Kidney (tissue), 13 donors: ENCODE measurements at regions not wholly inside any gene's neighbourhood (a gene's known extent, or its start where the extent isn't known, plus 50 kb on each side); places are given as distances from the start of the nearest gene placed in this dataset.

Experiments
- DNase-seq, 5 donors: peaks; one replicate each; pipeline ENCODE4 v3.0.0-alpha.2; 2013 to 2020
- FAIRE-seq: peaks from 2 replicates; lab custom pipeline; 2012; peaks lifted over from hg19 to GRCh38; lab: Jason Lieb, UNC
- H3K27ac ChIP-seq, 2 donors: one replicate each; pipeline ENCODE4 v1.7.0; 2013; ENCODE audit warnings: low read depth in 2 of 2, low read length in 2 of 2, inconsistent platforms in 1 of 2
- H3K27me3 ChIP-seq: one replicate; pipeline ENCODE4 v1.7.1; 2013; ENCODE audit warnings: low read length, inconsistent platforms; ENCODE audit not compliant: control insufficient read depth, insufficient read depth
- H3K36me3 ChIP-seq, 3 donors: one replicate each; pipeline versions ENCODE4 v1.7.0 to v1.7.1; 2013; ENCODE audit warnings: low read length in 3 of 3, control low read depth in 1 of 3, inconsistent platforms in 1 of 3; ENCODE audit not compliant: insufficient read depth in 3 of 3, control insufficient read depth in 2 of 3
- H3K4me1 ChIP-seq, 3 donors: one replicate each; pipeline versions ENCODE4 v1.7.0 to v1.7.1; 2013; ENCODE audit warnings: low read length in 3 of 3, inconsistent platforms in 1 of 3, low read depth in 1 of 3; ENCODE audit not compliant: control insufficient read depth in 2 of 3, insufficient read depth in 2 of 3
- H3K4me3 ChIP-seq, 3 donors: one replicate each; pipeline versions ENCODE4 v1.7.0 to v1.8.1; 2013; ENCODE audit warnings: low read length in 3 of 3, control low read depth in 1 of 3, inconsistent platforms in 1 of 3
- H3K9ac ChIP-seq, 3 donors: one replicate each; pipeline versions ENCODE4 v1.7.0 to v1.7.1; 2013; ENCODE audit warnings: low read length in 3 of 3, control low read depth in 1 of 3, inconsistent platforms in 1 of 3
- H3K9me3 ChIP-seq, 3 donors: one replicate each; pipeline versions ENCODE4 v1.7.0 to v1.7.1; 2013; ENCODE audit warnings: low read length in 3 of 3, control low read depth in 1 of 3, inconsistent platforms in 1 of 3; ENCODE audit not compliant: control insufficient read depth in 2 of 3, insufficient read depth in 1 of 3
- intact Hi-C: fragments of 100-400 bp; cut with DNase I; formaldehyde crosslinking; loops from one replicate; pipeline ENCODE4 v1.11.1; 2022
- TF ChIP-seq, protein P1 (sequence below): IDR thresholded peaks from 3 replicates; pipeline ENCODE4 v1.5.1; 2012; ENCODE audit warnings: mild to moderate bottlenecking, moderate library complexity, borderline replicate concordance; ENCODE audit not compliant: insufficient read depth; ENCODE audit errors: extremely low read depth
- donor health status: control.
- donor health status: control.
- donor health status: control.
- donor health status: control.
- donor health status: control.
- donor health status: DM: yes; HTN: yes; CAD: no.
- donor health status: Normal renal cell carcinoma (clear cell type).

DNA sequence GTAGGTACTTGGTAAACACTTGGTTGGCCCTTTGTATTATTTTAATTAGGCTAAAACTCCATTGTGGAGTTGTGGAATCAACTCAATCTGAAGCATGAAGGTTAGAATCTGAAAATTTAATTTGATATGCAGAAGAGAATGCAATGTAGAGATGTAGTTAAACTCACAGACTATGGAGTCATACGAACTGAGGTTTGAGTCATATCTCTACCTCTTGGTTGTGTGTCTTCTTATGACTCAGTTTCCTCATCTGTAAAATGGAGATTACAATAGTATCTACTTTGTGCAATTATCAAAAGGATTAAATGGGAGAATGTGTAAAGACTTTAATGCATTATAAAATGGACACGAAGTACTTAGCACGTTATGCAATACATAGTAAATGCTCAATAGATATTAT is 146.0 kb upstream of the IFNG-AS1 start:
- TF ChIP-seq, protein P1, sequence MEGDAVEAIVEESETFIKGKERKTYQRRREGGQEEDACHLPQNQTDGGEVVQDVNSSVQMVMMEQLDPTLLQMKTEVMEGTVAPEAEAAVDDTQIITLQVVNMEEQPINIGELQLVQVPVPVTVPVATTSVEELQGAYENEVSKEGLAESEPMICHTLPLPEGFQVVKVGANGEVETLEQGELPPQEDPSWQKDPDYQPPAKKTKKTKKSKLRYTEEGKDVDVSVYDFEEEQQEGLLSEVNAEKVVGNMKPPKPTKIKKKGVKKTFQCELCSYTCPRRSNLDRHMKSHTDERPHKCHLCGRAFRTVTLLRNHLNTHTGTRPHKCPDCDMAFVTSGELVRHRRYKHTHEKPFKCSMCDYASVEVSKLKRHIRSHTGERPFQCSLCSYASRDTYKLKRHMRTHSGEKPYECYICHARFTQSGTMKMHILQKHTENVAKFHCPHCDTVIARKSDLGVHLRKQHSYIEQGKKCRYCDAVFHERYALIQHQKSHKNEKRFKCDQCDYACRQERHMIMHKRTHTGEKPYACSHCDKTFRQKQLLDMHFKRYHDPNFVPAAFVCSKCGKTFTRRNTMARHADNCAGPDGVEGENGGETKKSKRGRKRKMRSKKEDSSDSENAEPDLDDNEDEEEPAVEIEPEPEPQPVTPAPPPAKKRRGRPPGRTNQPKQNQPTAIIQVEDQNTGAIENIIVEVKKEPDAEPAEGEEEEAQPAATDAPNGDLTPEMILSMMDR = no peak

DNA sequence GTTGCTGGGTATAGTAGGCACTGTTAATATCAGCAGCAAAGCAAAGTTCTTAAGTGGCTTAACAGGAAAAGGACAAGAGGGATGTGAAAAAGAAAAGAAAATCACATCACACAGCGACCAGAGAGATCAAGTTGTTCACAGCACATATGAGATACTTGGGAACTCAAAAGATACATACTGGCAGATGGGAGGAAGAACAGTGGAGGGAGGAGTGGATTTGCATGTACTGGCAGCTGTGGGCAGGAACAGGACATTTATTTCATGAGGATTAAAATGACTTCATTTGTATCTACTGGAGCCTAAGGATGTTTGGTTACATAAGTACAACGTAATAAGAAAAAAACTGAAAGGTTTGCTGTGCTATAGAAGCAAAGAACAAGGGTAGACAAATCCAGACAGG is 136.5 kb upstream of the IFNG-AS1 start:
- DNase-seq = no peak
- TF ChIP-seq, protein P1 = no peak
- no peaks in the 10 kb centered on the region for H3K27me3 ChIP-seq
- no peak for FAIRE-seq
- no peak overlapping the region for H3K9ac ChIP-seq
- no peaks in the 10 kb centered on the region for H3K4me1 ChIP-seq
- H3K36me3 ChIP-seq = no peaks in the 10 kb centered on the region
- H3K27ac ChIP-seq = no peak overlapping the region
- intact Hi-C loops = no loop called here
- H3K4me3 ChIP-seq = no peak overlapping the region
- no peaks in the 10 kb centered on the region for H3K9me3 ChIP-seq

More for the DNA sequence above, 146.0 kb upstream of the IFNG-AS1 start:
- FAIRE-seq = no peak
- Histone ChIP-seq H3K4me3 (no peak overlapping the region), H3K4me1 (no peaks in the 10 kb centered on the region), H3K36me3 (no peaks in the 10 kb centered on the region), H3K27me3 (no peaks in the 10 kb centered on the region), H3K9ac (no peak overlapping the region), H3K27ac (no peak overlapping the region), H3K9me3 (peaks cover 0 to 4% (median 0%) of the 10 kb centered on the region in 3 donors)
- DNase-seq = no peak
- intact Hi-C loops = no loop called here

DNA sequence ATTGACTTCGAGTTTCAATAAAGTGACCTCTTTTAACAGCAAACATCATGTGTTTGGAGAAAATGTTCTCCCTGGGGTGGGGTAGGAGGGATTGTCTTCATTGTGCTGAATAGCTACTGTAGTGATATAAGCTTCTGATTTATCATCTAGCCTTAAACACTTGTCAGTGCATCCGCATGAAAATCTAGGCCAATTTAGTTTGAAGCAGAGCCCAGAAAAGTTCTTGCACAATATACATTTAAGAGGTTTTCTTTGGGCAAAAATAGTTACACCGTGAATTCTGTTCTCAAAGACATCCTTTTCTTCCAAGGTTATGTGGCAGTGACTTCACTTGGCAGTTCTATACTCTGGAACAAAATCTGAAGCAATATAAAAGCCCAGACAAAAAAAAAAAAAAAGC is 136.0 kb upstream of the IFNG-AS1 start:
- no peaks in the 10 kb centered on the region for H3K9me3 ChIP-seq
- no peaks in the 10 kb centered on the region for H3K36me3 ChIP-seq
- H3K4me1 ChIP-seq = no peaks in the 10 kb centered on the region
- FAIRE-seq (no peak), DNase-seq (no peak)
- H3K4me3 ChIP-seq = no peak overlapping the region
- H3K9ac ChIP-seq = no peak overlapping the region
- TF ChIP-seq, protein P1 = no peak
- intact Hi-C loops = no loop called here
- H3K27me3 ChIP-seq = no peaks in the 10 kb centered on the region
- H3K27ac ChIP-seq = no peak overlapping the region

DNA sequence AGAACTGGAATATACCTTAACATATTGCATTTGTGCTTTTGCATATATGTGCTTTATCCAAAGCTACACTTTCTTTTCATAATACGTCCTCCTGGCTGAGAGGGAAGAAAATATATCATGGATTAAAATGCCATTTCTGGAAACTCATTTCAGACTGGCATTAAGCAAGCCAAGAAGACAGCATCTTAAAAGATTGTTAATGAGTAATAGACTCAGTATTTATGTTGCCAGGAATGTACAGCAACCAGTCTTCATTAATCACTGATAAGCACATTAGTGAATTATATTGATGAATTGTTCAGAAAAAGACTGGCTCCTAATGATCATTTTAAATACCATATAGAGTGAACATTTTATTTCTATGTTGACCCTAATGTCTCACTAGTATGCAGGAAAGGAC is 134.9 kb upstream of the IFNG-AS1 start:
- intact Hi-C loops = no loop called here
- H3K9ac ChIP-seq = no peak overlapping the region
- no peak for FAIRE-seq

More for the DNA sequence above, 134.9 kb upstream of the IFNG-AS1 start:
- TF ChIP-seq, protein P1 = no peak
- H3K36me3 ChIP-seq = no peaks in the 10 kb centered on the region
- no peaks in the 10 kb centered on the region for H3K27me3 ChIP-seq
- no peak for DNase-seq
- no peak overlapping the region for H3K27ac ChIP-seq
- H3K9me3 ChIP-seq = no peaks in the 10 kb centered on the region
- no peaks in the 10 kb centered on the region for H3K4me1 ChIP-seq
- H3K4me3 ChIP-seq = no peak overlapping the region
